NCI-H187 (cell line): ENCODE measurements at regions not wholly inside any gene's neighbourhood (a gene's known extent, or its start where the extent isn't known, plus 50 kb on each side); places are given as distances from the start of the nearest gene placed in this dataset.

Experiments
- DNase-seq, 2 experiments: peaks; one replicate each; lab custom pipeline; 2025; lab: John Stamatoyannopoulos, UW

- no peak for DNase-seq
Observed at GRCh38 chr7:25998499-25998898, 153.5 kb upstream of the NFE2L3 start.

GRCh38 chr7:26000841-26001240 lies 151.2 kb upstream of the NFE2L3 start:
- no peak for DNase-seq

DNA sequence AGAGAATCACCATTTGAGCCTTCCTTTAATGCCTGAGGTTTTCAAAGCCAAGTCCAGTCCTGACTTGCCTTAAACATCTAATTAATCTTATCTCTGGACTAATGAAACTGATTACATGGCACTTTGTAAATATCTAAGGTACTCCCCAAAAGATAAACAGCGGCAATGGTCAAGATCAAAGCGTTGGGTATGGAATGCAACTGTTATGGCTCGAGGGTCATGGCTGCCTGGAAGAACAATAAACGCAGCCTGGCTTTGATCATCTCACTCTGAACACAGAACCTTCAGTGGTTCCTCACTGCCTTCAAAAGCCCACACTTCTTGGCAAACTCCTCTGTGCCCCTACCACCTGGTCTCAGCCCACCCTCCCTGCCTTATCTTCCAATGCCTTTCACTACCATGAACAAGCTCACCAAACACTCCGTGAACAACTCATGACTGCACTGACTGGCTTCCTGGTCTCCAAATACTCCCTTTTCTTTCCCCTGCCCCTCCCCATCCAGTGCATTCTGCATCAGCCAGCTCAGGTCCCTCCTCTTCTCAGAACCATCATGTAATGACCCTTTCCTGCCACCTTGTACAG lies 150.2 kb upstream of the NFE2L3 start:
- DNase-seq, result no peak

DNA sequence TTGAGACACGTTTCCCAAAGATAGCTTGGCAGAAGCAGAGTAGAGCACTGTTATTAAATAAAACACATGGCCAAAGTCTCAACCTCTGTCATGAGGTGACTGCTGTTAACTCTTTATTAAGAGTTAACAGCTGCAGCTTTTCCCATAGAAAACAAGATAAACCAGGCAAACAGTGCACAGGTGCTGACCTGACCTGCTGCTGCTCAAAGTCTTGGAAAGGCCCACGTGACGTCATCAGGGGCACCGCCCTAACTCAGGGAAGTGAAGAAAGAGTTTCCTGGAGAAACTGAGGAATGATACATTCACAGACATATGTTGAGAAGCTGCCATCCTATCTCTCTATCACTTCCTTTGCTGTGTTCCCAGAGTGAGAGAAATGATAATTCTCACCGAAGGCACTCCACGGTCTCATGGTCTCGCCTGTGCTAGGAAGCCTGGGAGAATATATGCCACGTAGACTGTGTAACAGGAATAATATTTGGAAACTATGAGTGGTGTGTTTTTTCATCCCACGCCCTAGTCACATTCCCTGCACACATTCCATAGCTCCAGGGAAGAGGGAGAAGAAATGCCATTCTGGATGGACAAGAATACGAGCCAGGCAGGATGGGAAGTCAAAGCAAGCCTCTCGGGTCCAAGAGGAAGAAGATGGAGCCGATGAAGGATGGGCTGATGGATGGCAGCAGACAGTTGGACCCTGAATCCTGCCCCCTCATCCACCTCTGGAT lies 146.2 kb upstream of the NFE2L3 start:
- no peak for DNase-seq

GRCh38 chr7:26006426-26006825 lies 145.6 kb upstream of the NFE2L3 start:
- DNase-seq, result no peak

DNA sequence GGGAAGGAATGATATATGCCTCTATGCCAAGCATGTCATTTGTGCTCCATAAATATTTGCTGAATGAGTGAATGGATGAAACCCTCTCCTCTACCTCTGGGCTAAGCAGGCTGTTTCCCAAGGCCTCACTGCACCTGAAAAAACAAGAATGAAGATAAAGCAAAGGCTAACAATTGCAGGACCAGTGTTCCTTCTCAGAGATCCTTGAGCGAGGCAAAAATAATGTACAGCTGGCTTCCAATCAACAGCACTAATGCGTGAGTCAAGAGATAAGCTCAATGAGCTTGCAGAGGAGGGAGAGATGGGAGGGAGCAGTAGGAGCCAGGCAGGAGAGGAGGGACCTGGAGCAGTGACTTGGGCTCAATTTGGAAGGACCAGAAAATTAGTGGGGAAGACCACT lies 144.5 kb upstream of the NFE2L3 start:
- DNase-seq, result no peak

- no peak for DNase-seq
Observed at GRCh38 chr7:26008428-26008827, 143.6 kb upstream of the NFE2L3 start.

GRCh38 chr7:26011039-26011696 lies 140.8 kb upstream of the NFE2L3 start:
- no peak for DNase-seq

- DNase-seq, result no peak
Observed at GRCh38 chr7:26013551-26014083, 138.4 kb upstream of the NFE2L3 start.

GRCh38 chr7:26022982-26023381 lies 129.0 kb upstream of the NFE2L3 start:
- DNase-seq, result no peak

- DNase-seq, result no peak
Observed at GRCh38 chr7:26029911-26030310, 122.1 kb upstream of the NFE2L3 start.

GRCh38 chr7:26034391-26034790 lies 117.6 kb upstream of the NFE2L3 start:
- DNase-seq, result no peak

- no peak for DNase-seq
Observed at GRCh38 chr7:26035552-26035951, 116.4 kb upstream of the NFE2L3 start.

- DNase-seq, result no peak
Observed at GRCh38 chr7:26036092-26036491, 115.9 kb upstream of the NFE2L3 start.

GRCh38 chr7:26038201-26038990 lies 113.6 kb upstream of the NFE2L3 start:
- no peak for DNase-seq

- no peak for DNase-seq
Observed at GRCh38 chr7:26040085-26040484, 111.9 kb upstream of the NFE2L3 start.

DNA sequence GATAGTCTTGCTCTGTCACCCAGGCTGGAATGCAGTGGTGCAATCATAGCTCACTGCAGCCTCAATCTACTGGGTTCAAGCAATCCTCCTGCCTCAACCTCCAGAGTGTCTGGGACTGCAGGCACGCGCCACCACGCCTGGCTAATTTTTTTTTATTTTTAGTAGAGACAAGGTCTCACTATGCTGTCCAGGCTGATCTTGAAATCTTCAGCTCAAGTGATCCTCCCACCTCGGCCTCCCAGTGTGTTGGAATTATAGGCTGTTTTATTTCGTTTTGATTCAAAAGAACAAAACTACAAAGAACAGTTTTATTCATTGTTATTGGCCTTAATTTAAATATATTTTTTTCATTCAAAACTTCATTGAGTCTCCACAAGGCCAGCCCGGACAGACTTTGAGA lies 109.8 kb upstream of the NFE2L3 start:
- DNase-seq, result no peak

DNA sequence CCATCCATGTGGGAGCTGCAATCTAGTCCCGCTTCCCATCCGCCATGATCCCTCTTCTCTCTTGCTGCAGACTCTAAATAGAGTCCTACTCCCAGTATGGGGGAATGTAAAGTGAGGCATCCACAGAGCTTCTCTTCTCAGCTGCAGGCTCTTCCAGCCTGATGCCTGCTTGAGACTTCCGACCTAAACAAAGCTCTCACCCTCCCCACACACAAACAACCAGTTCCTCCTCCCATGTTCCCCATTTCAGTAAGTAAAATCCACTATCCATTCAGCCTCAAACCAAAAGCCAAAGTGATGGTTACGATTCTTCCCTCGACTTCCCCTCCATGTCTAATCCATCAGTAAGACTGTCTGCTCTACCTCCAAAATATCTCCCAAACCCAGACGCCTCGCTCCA lies 108.2 kb upstream of the NFE2L3 start:
- no peak for DNase-seq

- DNase-seq, result no peak
Observed at GRCh38 chr7:26044320-26044719, 107.7 kb upstream of the NFE2L3 start.

- no peak for DNase-seq
Observed at GRCh38 chr7:26046150-26046549, 105.8 kb upstream of the NFE2L3 start.

- DNase-seq, result no peak
Observed at GRCh38 chr7:26046878-26047277, 105.1 kb upstream of the NFE2L3 start.

- no peak for DNase-seq
Observed at GRCh38 chr7:26048663-26049062, 103.3 kb upstream of the NFE2L3 start.
